Right lobe of liver (tissue), 4 donors: ENCODE measurements at regions not wholly inside any gene's neighbourhood (a gene's known extent, or its start where the extent isn't known, plus 50 kb on each side); places are given as distances from the start of the nearest gene placed in this dataset.

Experiments used
- POLR2A ChIP-seq: fragments of 450-650 bp; IDR thresholded peaks from one replicate; pipeline ENCODE4 v1.6.1; 2017; ENCODE audit warnings: antibody characterized with exemption, mild to moderate bottlenecking
- TF ChIP-seq, protein P1 (sequence below), 4 donors: fragments of 200-600 bp in 3 of 4; fragments of 450-650 bp in 1 of 4; IDR thresholded peaks; one replicate each; pipeline versions ENCODE4 v1.5.1 to v1.8.0; 2016 to 2022; ENCODE audit warnings: antibody characterized with exemption in 4 of 4, mild to moderate bottlenecking in 2 of 4
- donor health status: DM: no; HTN: no; CAD: no.
- donor health status: DM: no; HTN: no; CAD: no.
- donor health status: DM: no; HTN: yes; CAD: no.

GRCh38 chr6:119677384-119677783 lies 327.8 kb upstream of the MAN1A1 start:
- TF ChIP-seq, protein P1, sequence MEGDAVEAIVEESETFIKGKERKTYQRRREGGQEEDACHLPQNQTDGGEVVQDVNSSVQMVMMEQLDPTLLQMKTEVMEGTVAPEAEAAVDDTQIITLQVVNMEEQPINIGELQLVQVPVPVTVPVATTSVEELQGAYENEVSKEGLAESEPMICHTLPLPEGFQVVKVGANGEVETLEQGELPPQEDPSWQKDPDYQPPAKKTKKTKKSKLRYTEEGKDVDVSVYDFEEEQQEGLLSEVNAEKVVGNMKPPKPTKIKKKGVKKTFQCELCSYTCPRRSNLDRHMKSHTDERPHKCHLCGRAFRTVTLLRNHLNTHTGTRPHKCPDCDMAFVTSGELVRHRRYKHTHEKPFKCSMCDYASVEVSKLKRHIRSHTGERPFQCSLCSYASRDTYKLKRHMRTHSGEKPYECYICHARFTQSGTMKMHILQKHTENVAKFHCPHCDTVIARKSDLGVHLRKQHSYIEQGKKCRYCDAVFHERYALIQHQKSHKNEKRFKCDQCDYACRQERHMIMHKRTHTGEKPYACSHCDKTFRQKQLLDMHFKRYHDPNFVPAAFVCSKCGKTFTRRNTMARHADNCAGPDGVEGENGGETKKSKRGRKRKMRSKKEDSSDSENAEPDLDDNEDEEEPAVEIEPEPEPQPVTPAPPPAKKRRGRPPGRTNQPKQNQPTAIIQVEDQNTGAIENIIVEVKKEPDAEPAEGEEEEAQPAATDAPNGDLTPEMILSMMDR (IDR thresholded peaks at IDR 0.05): no peak
- TF ChIP-seq POLR2A: no peak
